Panc1 (cell line): ENCODE measurements at regions not wholly inside any gene's neighbourhood (a gene's known extent, or its start where the extent isn't known, plus 50 kb on each side); places are given as distances from the start of the nearest gene placed in this dataset.

Source experiments
- POLR2AphosphoS5 ChIP-seq: IDR thresholded peaks from 2 replicates; pipeline ENCODE4 v1.6.1; 2012; ENCODE audit warnings: mild to moderate bottlenecking, low read depth, low read length, moderate library complexity
- SIN3A ChIP-seq: IDR thresholded peaks from 2 replicates; pipeline ENCODE4 v1.6.1; 2012; ENCODE audit warnings: low read depth, mild to moderate bottlenecking, low read length, moderate library complexity, borderline replicate concordance; ENCODE audit not compliant: insufficient read depth
- TCF7L2 ChIP-seq: IDR thresholded peaks from 2 replicates; pipeline ENCODE4 v1.6.1; 2011; ENCODE audit warnings: mild to moderate bottlenecking, low read depth, low read length, inconsistent platforms
- TF ChIP-seq, protein P1 (sequence below): fragments of 450-650 bp; IDR thresholded peaks from 2 replicates; pipeline ENCODE4 v1.5.1; 2017; ENCODE audit warnings: mild to moderate bottlenecking
- TF ChIP-seq, protein P2 (sequence below), 2 experiments: IDR thresholded peaks; 2 replicates each; pipeline ENCODE4 v1.6.1; 2011 to 2012; ENCODE audit warnings: low read depth in 2 of 2, control low read depth in 1 of 2, low read length in 1 of 2, mild to moderate bottlenecking in 1 of 2, moderate library complexity in 1 of 2; ENCODE audit not compliant: insufficient read depth in 1 of 2

DNA sequence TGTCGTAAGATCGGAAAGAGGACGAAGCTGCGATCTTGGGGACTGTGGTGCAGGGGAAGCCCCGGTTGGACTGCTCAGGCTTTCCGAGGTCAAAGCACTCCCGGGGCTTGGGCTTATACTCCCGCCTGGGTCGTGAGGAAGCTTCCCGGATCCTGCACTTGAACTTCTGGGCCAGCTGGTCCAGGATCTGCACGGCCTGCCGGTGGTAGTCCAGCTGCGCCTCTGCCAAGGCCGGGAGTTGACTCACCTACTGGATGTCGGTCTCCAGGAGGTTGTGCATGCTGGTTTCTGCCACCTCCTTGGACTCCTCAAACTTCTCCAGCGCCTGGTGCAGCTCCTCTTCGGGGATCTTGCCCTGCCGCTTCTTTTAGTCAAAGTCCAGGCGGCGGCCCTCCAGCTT lies 99.2 kb downstream of the KPNA2 start:
- TF ChIP-seq, protein P1, sequence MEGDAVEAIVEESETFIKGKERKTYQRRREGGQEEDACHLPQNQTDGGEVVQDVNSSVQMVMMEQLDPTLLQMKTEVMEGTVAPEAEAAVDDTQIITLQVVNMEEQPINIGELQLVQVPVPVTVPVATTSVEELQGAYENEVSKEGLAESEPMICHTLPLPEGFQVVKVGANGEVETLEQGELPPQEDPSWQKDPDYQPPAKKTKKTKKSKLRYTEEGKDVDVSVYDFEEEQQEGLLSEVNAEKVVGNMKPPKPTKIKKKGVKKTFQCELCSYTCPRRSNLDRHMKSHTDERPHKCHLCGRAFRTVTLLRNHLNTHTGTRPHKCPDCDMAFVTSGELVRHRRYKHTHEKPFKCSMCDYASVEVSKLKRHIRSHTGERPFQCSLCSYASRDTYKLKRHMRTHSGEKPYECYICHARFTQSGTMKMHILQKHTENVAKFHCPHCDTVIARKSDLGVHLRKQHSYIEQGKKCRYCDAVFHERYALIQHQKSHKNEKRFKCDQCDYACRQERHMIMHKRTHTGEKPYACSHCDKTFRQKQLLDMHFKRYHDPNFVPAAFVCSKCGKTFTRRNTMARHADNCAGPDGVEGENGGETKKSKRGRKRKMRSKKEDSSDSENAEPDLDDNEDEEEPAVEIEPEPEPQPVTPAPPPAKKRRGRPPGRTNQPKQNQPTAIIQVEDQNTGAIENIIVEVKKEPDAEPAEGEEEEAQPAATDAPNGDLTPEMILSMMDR: no peak
- TF ChIP-seq, protein P2, sequence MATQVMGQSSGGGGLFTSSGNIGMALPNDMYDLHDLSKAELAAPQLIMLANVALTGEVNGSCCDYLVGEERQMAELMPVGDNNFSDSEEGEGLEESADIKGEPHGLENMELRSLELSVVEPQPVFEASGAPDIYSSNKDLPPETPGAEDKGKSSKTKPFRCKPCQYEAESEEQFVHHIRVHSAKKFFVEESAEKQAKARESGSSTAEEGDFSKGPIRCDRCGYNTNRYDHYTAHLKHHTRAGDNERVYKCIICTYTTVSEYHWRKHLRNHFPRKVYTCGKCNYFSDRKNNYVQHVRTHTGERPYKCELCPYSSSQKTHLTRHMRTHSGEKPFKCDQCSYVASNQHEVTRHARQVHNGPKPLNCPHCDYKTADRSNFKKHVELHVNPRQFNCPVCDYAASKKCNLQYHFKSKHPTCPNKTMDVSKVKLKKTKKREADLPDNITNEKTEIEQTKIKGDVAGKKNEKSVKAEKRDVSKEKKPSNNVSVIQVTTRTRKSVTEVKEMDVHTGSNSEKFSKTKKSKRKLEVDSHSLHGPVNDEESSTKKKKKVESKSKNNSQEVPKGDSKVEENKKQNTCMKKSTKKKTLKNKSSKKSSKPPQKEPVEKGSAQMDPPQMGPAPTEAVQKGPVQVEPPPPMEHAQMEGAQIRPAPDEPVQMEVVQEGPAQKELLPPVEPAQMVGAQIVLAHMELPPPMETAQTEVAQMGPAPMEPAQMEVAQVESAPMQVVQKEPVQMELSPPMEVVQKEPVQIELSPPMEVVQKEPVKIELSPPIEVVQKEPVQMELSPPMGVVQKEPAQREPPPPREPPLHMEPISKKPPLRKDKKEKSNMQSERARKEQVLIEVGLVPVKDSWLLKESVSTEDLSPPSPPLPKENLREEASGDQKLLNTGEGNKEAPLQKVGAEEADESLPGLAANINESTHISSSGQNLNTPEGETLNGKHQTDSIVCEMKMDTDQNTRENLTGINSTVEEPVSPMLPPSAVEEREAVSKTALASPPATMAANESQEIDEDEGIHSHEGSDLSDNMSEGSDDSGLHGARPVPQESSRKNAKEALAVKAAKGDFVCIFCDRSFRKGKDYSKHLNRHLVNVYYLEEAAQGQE (IDR thresholded peaks at IDR 0.05; ENCODE audit: insufficient read depth in 1 of 2, low read depth in 2 of 2, low read length in 1 of 2): no peak
- TF ChIP-seq POLR2AphosphoS5 (no peak), SIN3A (no peak), TCF7L2 (no peak)
